GM12878 (cell line): ENCODE measurements at regions not wholly inside any gene's neighbourhood (a gene's known extent, or its start where the extent isn't known, plus 50 kb on each side); places are given as distances from the start of the nearest gene placed in this dataset.

Experiments
- ATAC-seq: fragments of 200-7000 bp; cut with Tn5 transposase; 3 replicates; pipeline ENCODE4 v1.9.1; 2020; ENCODE audit warnings: mild to moderate bottlenecking, moderate library complexity
- BruUV-seq: library from RNA; stranded (reverse); fragments of 400-500 nt; replicated peaks from 2 replicates; lab custom pipeline; 2021; lab: Mats Ljungman, UMichigan
- CTCF ChIA-PET: fragments of 300-600 bp; sonication (Branson Sonifier 250); formaldehyde crosslinking; extraction: SDS; loops from one replicate; lab custom pipeline; 2021; ENCODE audit warnings: inconsistent platforms; lab: Yijun Ruan, JAX
- POLR2A ChIA-PET: fragments of 350-600 bp; formaldehyde crosslinking; extraction: SDS; loops from one replicate; lab custom pipeline; 2021; ENCODE audit warnings: inconsistent platforms; lab: Charles Lee
- RAD21 ChIA-PET: fragments of 300-600 bp; sonication (Branson Sonifier 250); formaldehyde crosslinking; loops from one replicate; lab custom pipeline; 2023; ENCODE audit warnings: antibody characterized with exemption; ENCODE audit not compliant: unreplicated experiment; lab: Charles Lee
- SMC1A ChIA-PET: fragments of 300-600 bp; sonication (Branson Sonifier 250); formaldehyde crosslinking; loops from one replicate; lab custom pipeline; 2023; ENCODE audit not compliant: unreplicated experiment, uncharacterized antibody; lab: Charles Lee
- DNase-seq: peaks from one replicate; pipeline ENCODE4 v3.0.0-alpha.2; 2011; ENCODE audit warnings: low read depth, low spot score
- FAIRE-seq: peaks from 3 replicates; lab custom pipeline; 2011; peaks lifted over from hg19 to GRCh38; lab: Jason Lieb, UNC
- H2AFZ ChIP-seq: 2 replicates; pipeline ENCODE4 v1.6.0; 2011; ENCODE audit warnings: low read depth, low read length, control low read depth; ENCODE audit not compliant: control insufficient read depth
- H3K27ac ChIP-seq: 2 replicates; pipeline ENCODE4 v1.5.1; 2011; ENCODE audit warnings: control low read depth; ENCODE audit not compliant: control insufficient read depth, insufficient read depth
- H3K27me3 ChIP-seq, 2 experiments: replicated peaks in 1 of 2; 2 replicates each; pipeline versions ENCODE4 v1.6.0 to v1.6.1; 2011; ENCODE audit warnings: low read length in 1 of 2; ENCODE audit not compliant: control insufficient read depth in 2 of 2, insufficient read depth in 2 of 2
- H3K36me3 ChIP-seq, 2 experiments: 2 replicates each; pipeline ENCODE4 v1.5.1; 2011; ENCODE audit warnings: low read length in 1 of 2; ENCODE audit not compliant: control insufficient read depth in 2 of 2, insufficient read depth in 2 of 2
- H3K4me1 ChIP-seq: 2 replicates; pipeline ENCODE4 v1.6.1; 2011; ENCODE audit warnings: mild to moderate bottlenecking, low read length, moderate library complexity, mixed read lengths; ENCODE audit not compliant: control insufficient read depth, insufficient read depth
- H3K4me2 ChIP-seq: 2 replicates; pipeline ENCODE4 v1.6.0; 2011; ENCODE audit warnings: control low read depth; ENCODE audit not compliant: control insufficient read depth, insufficient read depth
- H3K4me3 ChIP-seq: fragments of 200-600 bp; sonication (generic); 2 replicates; pipeline ENCODE4 v1.5.1; 2016
- H3K79me2 ChIP-seq: 2 replicates; pipeline ENCODE4 v1.6.0; 2011; ENCODE audit warnings: low read length; ENCODE audit not compliant: control insufficient read depth, insufficient read depth
- H3K9ac ChIP-seq: 2 replicates; pipeline ENCODE4 v1.8.0; 2011; ENCODE audit warnings: low read length, control low read depth, mixed read lengths; ENCODE audit not compliant: control insufficient read depth, insufficient read depth
- H3K9me3 ChIP-seq: replicated peaks from 3 replicates; pipeline ENCODE4 v1.5.1; 2011; ENCODE audit warnings: mild to moderate bottlenecking, low read length; ENCODE audit not compliant: control insufficient read depth, insufficient read depth
- H4K20me1 ChIP-seq: 2 replicates; pipeline ENCODE4 v1.6.0; 2011; ENCODE audit not compliant: control insufficient read depth, insufficient read depth
- CUX1 ChIP-seq: IDR thresholded peaks from 2 replicates; pipeline ENCODE4 v1.6.1; 2012; ENCODE audit warnings: improper control_type of control experiment, low read depth, low read length; ENCODE audit not compliant: insufficient replicate concordance
- HDGF ChIP-seq: fragments of 450-650 bp; IDR thresholded peaks from 2 replicates; pipeline ENCODE4 v1.6.1; 2016; ENCODE audit warnings: antibody characterized with exemption
- MAX ChIP-seq: IDR thresholded peaks from 2 replicates; pipeline ENCODE4 v1.6.1; 2012; ENCODE audit warnings: low read depth, low read length, improper control_type of control experiment
- MTA2 ChIP-seq: fragments of 450-650 bp; IDR thresholded peaks from 2 replicates; pipeline ENCODE4 v1.6.1; 2016; ENCODE audit warnings: low read depth, mild to moderate bottlenecking, moderate library complexity
- NR2C1 ChIP-seq: fragments of 450-650 bp; IDR thresholded peaks from 2 replicates; pipeline ENCODE4 v1.6.1; 2017; ENCODE audit warnings: antibody characterized with exemption, mild to moderate bottlenecking, moderate library complexity
- RCOR1 ChIP-seq: conservative IDR thresholded peaks from 2 replicates; pipeline ENCODE4 v1.6.1; 2012; ENCODE audit warnings: low read depth, low read length, improper control_type of control experiment
- RELA ChIP-seq: fragments of 450-650 bp; IDR thresholded peaks from 2 replicates; pipeline ENCODE4 v1.8.0; 2014; ENCODE audit warnings: borderline replicate concordance; ENCODE audit not compliant: partially characterized antibody
- SMAD5 ChIP-seq: IDR thresholded peaks from 2 replicates; pipeline ENCODE4 v1.6.1; 2016; ENCODE audit warnings: antibody characterized with exemption, low read depth
- WGBS: methylation state at CpG from one replicate; pipeline ENCODE4 v1.1.6; 2016; ENCODE audit warnings: low lambda C conversion rate; ENCODE audit not compliant: insufficient replicate concordance, insufficient coverage; ENCODE audit errors: missing lambda C conversion rate; 5-methylcytosine and 5-hydroxymethylcytosine counted together
- in situ Hi-C: fragments of 300-500 bp; cut with MboI; formaldehyde crosslinking; loops from 9 replicates; pipeline ENCODE4 v1.14.3; 2018; ENCODE audit warnings: mixed read lengths
- intact Hi-C: fragments of 100-400 bp; cut with micrococcal nuclease; formaldehyde crosslinking; loops from one replicate; pipeline ENCODE4 v1.14.2; 2022; ENCODE audit not compliant: unreplicated experiment

GRCh38 chr11:129285402-129285786 is 90.3 kb upstream of the BARX2 start:
- no peaks in the 10 kb centered on the region for H3K27me3 ChIP-seq
- intact Hi-C loops: no loop called here
- in situ Hi-C loops: no loop called here
- no peaks in the 10 kb centered on the region for H3K9me3 ChIP-seq
- H3K27ac ChIP-seq: no peak overlapping the region
- WGBS: 0% methylated on average over 1 of the region's 1 CpG
- RAD21 ChIA-PET: no interaction called here
- no peak overlapping the region for H3K4me3 ChIP-seq
- TF ChIP-seq RCOR1 (no peak), RELA (no peak), SMAD5 (no peak), HDGF (no peak), MTA2 (no peak), NR2C1 (no peak), CUX1 (no peak), MAX (no peak)
- TF ChIP-seq, all 136 proteins: peak for 0
- ChIA-PET CTCF (no interaction called here), POLR2A (no interaction called here), SMC1A (no interaction called here)
- DNase-seq: no peak
- H3K9ac ChIP-seq: no peak overlapping the region
- no peaks in the 10 kb centered on the region for H3K79me2 ChIP-seq
- FAIRE-seq: no peak
- no peak for ATAC-seq
- no TSS peak for BruUV-seq
- no peak overlapping the region for H2AFZ ChIP-seq
- H4K20me1 ChIP-seq: no peaks in the 10 kb centered on the region
- H3K36me3 ChIP-seq: no peaks in the 10 kb centered on the region
- H3K4me2 ChIP-seq: no peak overlapping the region
- no peaks in the 10 kb centered on the region for H3K4me1 ChIP-seq
